ENCODE measurements at regions not wholly inside any gene's neighbourhood (a gene's known extent, or its start where the extent isn't known, plus 50 kb on each side); places are given as distances from the start of the nearest gene placed in this dataset.

GRCh38 chr2:206368933-206369569 lies 74.3 kb upstream of the ADAM23 start:
- Histone ChIP-seq H3K23me2 (ENCODE audit: insufficient read length, low read depth, low read length, poor library complexity, severe bottlenecking) (no peaks in the 10 kb centered on the region), H4K91ac (ENCODE audit: insufficient read length, low read depth, low read length) (no peak overlapping the region), H2BK12ac (ENCODE audit: insufficient read length, low read depth, low read length) (no peak overlapping the region), H3K18ac (ENCODE audit: insufficient read length, low read depth, low read length) (no peak overlapping the region), H3K9me3 (ENCODE audit: control insufficient read depth, low read depth, low read length) (no peaks in the 10 kb centered on the region), H4K5ac (ENCODE audit: insufficient read length, low read depth, low read length) (no peak overlapping the region), H3K27me3 (ENCODE audit: insufficient read depth, low read length) (no peaks in the 10 kb centered on the region), H2AFZ (ENCODE audit: low read length) (no peak overlapping the region), H3K23ac (ENCODE audit: insufficient read length, low read depth, low read length) (no peak overlapping the region), H3K56ac (ENCODE audit: insufficient read length, low read depth, low read length) (no peak overlapping the region), H2BK20ac (ENCODE audit: low read depth, low read length, poor library complexity, severe bottlenecking) (no peak overlapping the region), H2AK5ac (ENCODE audit: insufficient read length, low read length) (no peak overlapping the region), H3K4me2 (ENCODE audit: insufficient read depth, insufficient read length, low read length) (no peak overlapping the region), H4K8ac (replicated peaks; ENCODE audit: insufficient read length, low read depth, low read length) (no peak overlapping the region), H3K4me1 (ENCODE audit: insufficient read depth, low read length) (no peaks in the 10 kb centered on the region), H3K79me1 (ENCODE audit: insufficient read depth, low read depth, low read length, poor library complexity, severe bottlenecking) (no peaks in the 10 kb centered on the region), H3T11ph (ENCODE audit: low read length) (no peak overlapping the region), H2BK120ac (ENCODE audit: low read depth, low read length, poor library complexity, severe bottlenecking) (no peak overlapping the region), H4K20me1 (ENCODE audit: control insufficient read depth, insufficient read depth, insufficient read length) (no peaks in the 10 kb centered on the region), H2BK15ac (ENCODE audit: low read depth, low read length) (no peak overlapping the region), H3K14ac (ENCODE audit: insufficient read depth, low read length) (no peak overlapping the region), H2BK5ac (ENCODE audit: insufficient read length, low read length) (no peak overlapping the region), H3K27ac (ENCODE audit: insufficient read length, low read depth, low read length) (no peak overlapping the region), H3K9ac (ENCODE audit: extremely low read depth, insufficient read length, low read length) (no peak overlapping the region), H3K79me2 (ENCODE audit: insufficient read depth, low read length) (no peaks in the 10 kb centered on the region), H3K4ac (ENCODE audit: low read depth, low read length) (no peak overlapping the region)
- no CpG with 5 or more reads among the region's 3 CpGs for WGBS (ENCODE audit: extremely low coverage, insufficient read length, low lambda C conversion rate)
- H3K27ac Mint-ChIP-seq = no peak overlapping the region
- H3K4me1 Mint-ChIP-seq = peaks cover 6 to 12% of the 10 kb centered on the region in 2 experiments
- H3K36me3 Mint-ChIP-seq (ENCODE audit: insufficient read depth in 1 of 3, low read depth in 3 of 3) = peaks cover 3 to 10% (median 3%) of the 10 kb centered on the region in 3 experiments; a peak in 6 of 7 replicates
- no peaks in the 10 kb centered on the region for H3K27me3 Mint-ChIP-seq (ENCODE audit: low read depth)
- DNase-seq = no peak
- peaks cover 10 to 15% of the 10 kb centered on the region in 2 experiments for H3K9me3 Mint-ChIP-seq
- no peak overlapping the region for H3K4me3 Mint-ChIP-seq
- no peak for TF ChIP-seq CTCF (conservative IDR thresholded peaks at IDR 0.05)
